Loucy (cell line): ENCODE measurements at regions not wholly inside any gene's neighbourhood (a gene's known extent, or its start where the extent isn't known, plus 50 kb on each side); places are given as distances from the start of the nearest gene placed in this dataset.

Source experiments
- H2AFZ ChIP-seq: fragments of 200-600 bp; sonication (generic); 2 replicates; pipeline ENCODE4 v1.6.0; 2016; ENCODE audit warnings: antibody characterized with exemption, mild to moderate bottlenecking, low read length, moderate library complexity
- H3F3A ChIP-seq: fragments of 200-600 bp; 2 replicates; pipeline ENCODE4 v1.6.0; 2016; ENCODE audit warnings: antibody characterized with exemption, low read depth, mild to moderate bottlenecking
- H3K27me3 ChIP-seq: fragments of 200-600 bp; sonication (generic); 2 replicates; pipeline ENCODE4 v1.6.1; 2014; ENCODE audit warnings: low read length, mild to moderate bottlenecking; ENCODE audit not compliant: insufficient read depth, poor library complexity, severe bottlenecking
- H3K36me3 ChIP-seq: fragments of 200-600 bp; sonication (generic); 2 replicates; pipeline ENCODE4 v1.6.1; 2016; ENCODE audit warnings: low read length; ENCODE audit not compliant: insufficient read depth
- H3K4me1 ChIP-seq: fragments of 200-600 bp; sonication (generic); 2 replicates; pipeline ENCODE4 v1.5.1; 2014; ENCODE audit warnings: low read length, mild to moderate bottlenecking; ENCODE audit not compliant: insufficient read depth, poor library complexity, severe bottlenecking
- H3K4me2 ChIP-seq: fragments of 200-600 bp; sonication (generic); 2 replicates; pipeline ENCODE4 v1.6.0; 2014; ENCODE audit warnings: antibody characterized with exemption, low read length, low read depth, mild to moderate bottlenecking; ENCODE audit not compliant: poor library complexity, severe bottlenecking
- H3K4me3 ChIP-seq: fragments of 200-600 bp; sonication (generic); 2 replicates; pipeline ENCODE4 v1.5.1; 2014; ENCODE audit warnings: low read length, mild to moderate bottlenecking, mixed read lengths; ENCODE audit not compliant: poor library complexity, severe bottlenecking
- H3K79me2 ChIP-seq: fragments of 200-600 bp; sonication (generic); 2 replicates; pipeline ENCODE4 v1.6.1; 2014; ENCODE audit warnings: low read length; ENCODE audit not compliant: insufficient read depth
- H3K9ac ChIP-seq: fragments of 200-600 bp; sonication (generic); 2 replicates; pipeline ENCODE4 v1.6.0; 2014; ENCODE audit warnings: mild to moderate bottlenecking, low read depth, low read length, moderate library complexity; ENCODE audit not compliant: poor library complexity, severe bottlenecking
- H3K9me2 ChIP-seq: fragments of 200-600 bp; sonication (generic); replicated peaks from 2 replicates; pipeline ENCODE4 v1.6.1; 2016; ENCODE audit warnings: low read depth, low read length, mixed read lengths
- H3K9me3 ChIP-seq: fragments of 200-600 bp; sonication (generic); 2 replicates; pipeline ENCODE4 v1.6.1; 2014; ENCODE audit warnings: mild to moderate bottlenecking, antibody characterized with exemption, low read length, low read depth; ENCODE audit not compliant: insufficient read depth
- H4K20me1 ChIP-seq: fragments of 200-600 bp; sonication (generic); 2 replicates; pipeline ENCODE4 v1.6.0; 2014; ENCODE audit warnings: antibody characterized with exemption, low read length, mild to moderate bottlenecking; ENCODE audit not compliant: insufficient read depth, poor library complexity, severe bottlenecking
- EZH2phosphoT487 ChIP-seq: fragments of 200-600 bp; IDR thresholded peaks from 2 replicates; pipeline ENCODE4 v1.6.1; 2018; ENCODE audit warnings: antibody characterized with exemption, mild to moderate bottlenecking, moderate library complexity, borderline replicate concordance
- TF ChIP-seq, protein P1 (sequence below): fragments of 200-600 bp; sonication (generic); conservative IDR thresholded peaks from 2 replicates; pipeline ENCODE4 v1.5.1; 2014; ENCODE audit warnings: mild to moderate bottlenecking, antibody characterized with exemption, low read length

GRCh38 chr2:144943986-144944385 is 424.1 kb upstream of the ZEB2 start:
- TF ChIP-seq EZH2phosphoT487 = no peak
- TF ChIP-seq, protein P1, sequence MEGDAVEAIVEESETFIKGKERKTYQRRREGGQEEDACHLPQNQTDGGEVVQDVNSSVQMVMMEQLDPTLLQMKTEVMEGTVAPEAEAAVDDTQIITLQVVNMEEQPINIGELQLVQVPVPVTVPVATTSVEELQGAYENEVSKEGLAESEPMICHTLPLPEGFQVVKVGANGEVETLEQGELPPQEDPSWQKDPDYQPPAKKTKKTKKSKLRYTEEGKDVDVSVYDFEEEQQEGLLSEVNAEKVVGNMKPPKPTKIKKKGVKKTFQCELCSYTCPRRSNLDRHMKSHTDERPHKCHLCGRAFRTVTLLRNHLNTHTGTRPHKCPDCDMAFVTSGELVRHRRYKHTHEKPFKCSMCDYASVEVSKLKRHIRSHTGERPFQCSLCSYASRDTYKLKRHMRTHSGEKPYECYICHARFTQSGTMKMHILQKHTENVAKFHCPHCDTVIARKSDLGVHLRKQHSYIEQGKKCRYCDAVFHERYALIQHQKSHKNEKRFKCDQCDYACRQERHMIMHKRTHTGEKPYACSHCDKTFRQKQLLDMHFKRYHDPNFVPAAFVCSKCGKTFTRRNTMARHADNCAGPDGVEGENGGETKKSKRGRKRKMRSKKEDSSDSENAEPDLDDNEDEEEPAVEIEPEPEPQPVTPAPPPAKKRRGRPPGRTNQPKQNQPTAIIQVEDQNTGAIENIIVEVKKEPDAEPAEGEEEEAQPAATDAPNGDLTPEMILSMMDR = no peak
- H4K20me1 ChIP-seq = no peaks in the 10 kb centered on the region
- H3K4me1 ChIP-seq = no peaks in the 10 kb centered on the region
- no peak overlapping the region for H3K4me2 ChIP-seq
- no peaks in the 10 kb centered on the region for H3K36me3 ChIP-seq
- H3K4me3 ChIP-seq = no peak overlapping the region
- H3K9me3 ChIP-seq = no peaks in the 10 kb centered on the region
- no peaks in the 10 kb centered on the region for H3F3A ChIP-seq
- H3K27me3 ChIP-seq = no peaks in the 10 kb centered on the region
- no peak overlapping the region for H3K9ac ChIP-seq
- H3K9me2 ChIP-seq = no peaks in the 10 kb centered on the region
- no peak overlapping the region for H2AFZ ChIP-seq
- H3K79me2 ChIP-seq = no peaks in the 10 kb centered on the region

- Histone ChIP-seq H3K4me3 (no peak overlapping the region), H3K79me2 (no peaks in the 10 kb centered on the region), H2AFZ (no peak overlapping the region), H3K4me1 (no peaks in the 10 kb centered on the region), H3F3A (no peaks in the 10 kb centered on the region), H3K9me3 (no peaks in the 10 kb centered on the region), H3K9ac (no peak overlapping the region), H3K4me2 (no peak overlapping the region), H3K27me3 (no peaks in the 10 kb centered on the region), H3K9me2 (no peaks in the 10 kb centered on the region), H4K20me1 (no peaks in the 10 kb centered on the region), H3K36me3 (no peaks in the 10 kb centered on the region)
- TF ChIP-seq, protein P1 = no peak
- no peak for TF ChIP-seq EZH2phosphoT487
Observed at GRCh38 chr2:144943293-144943941, 423.5 kb upstream of the ZEB2 start.

DNA sequence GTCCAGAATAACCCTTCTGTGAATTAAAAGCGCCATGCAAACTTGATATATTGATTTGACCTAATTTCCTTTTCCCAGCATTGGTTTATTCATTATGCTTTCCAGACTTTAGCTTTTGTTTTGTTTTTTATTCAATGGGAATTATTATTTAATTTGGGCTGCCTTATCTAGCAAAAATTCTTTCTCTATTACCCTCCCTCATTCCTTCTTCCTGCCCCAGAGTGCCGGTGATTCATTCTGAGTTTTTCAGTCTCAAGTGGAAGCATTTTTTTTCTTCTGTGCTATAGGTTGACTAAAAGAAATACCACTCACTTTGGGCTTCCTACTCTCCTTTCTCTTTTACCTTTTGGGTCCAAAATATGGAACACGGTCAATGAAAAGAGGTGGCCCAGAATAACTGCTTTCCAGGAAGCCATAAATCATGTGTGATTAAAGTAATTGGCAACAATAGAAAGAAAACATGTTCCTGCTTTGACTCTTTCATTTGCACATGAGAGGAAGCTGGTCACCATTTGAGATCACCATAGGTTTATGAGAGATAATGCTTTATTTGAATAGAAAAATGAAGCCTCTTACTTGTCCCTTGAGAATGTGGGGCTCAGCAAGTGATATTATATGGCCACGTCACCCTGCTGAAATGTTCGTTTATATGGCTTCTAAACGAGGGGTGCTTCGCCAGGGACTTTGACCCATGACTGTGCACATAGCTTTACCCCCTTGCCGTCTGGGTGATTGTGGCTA is 422.8 kb upstream of the ZEB2 start:
- no peak for TF ChIP-seq EZH2phosphoT487
- TF ChIP-seq, protein P1 = no peak
- Histone ChIP-seq H3K4me2 (no peak overlapping the region), H3K4me3 (no peak overlapping the region)

More for the DNA sequence above, 422.8 kb upstream of the ZEB2 start:
- Histone ChIP-seq H3K27me3 (no peaks in the 10 kb centered on the region), H4K20me1 (no peaks in the 10 kb centered on the region), H3F3A (no peaks in the 10 kb centered on the region), H3K36me3 (no peaks in the 10 kb centered on the region), H3K9ac (no peak overlapping the region), H2AFZ (no peak overlapping the region), H3K9me2 (no peaks in the 10 kb centered on the region), H3K4me1 (no peaks in the 10 kb centered on the region), H3K9me3 (no peaks in the 10 kb centered on the region), H3K79me2 (no peaks in the 10 kb centered on the region)
